Panc1 (cell line): ENCODE measurements at regions not wholly inside any gene's neighbourhood (a gene's known extent, or its start where the extent isn't known, plus 50 kb on each side); places are given as distances from the start of the nearest gene placed in this dataset.

Experiments used
- ATAC-seq: fragments of 200-7000 bp; cut with Tn5 transposase; 2 replicates; pipeline ENCODE4 v1.9.1; 2020; ENCODE audit warnings: mild to moderate bottlenecking, moderate library complexity
- BruUV-seq: library from RNA; stranded (reverse); fragments of 400-500 nt; replicated peaks from 2 replicates; lab custom pipeline; 2021; lab: Mats Ljungman, UMichigan
- CTCF ChIA-PET: fragments of 300-600 bp; sonication (Branson Sonifier 250); formaldehyde crosslinking; loops from one replicate; lab custom pipeline; 2022; ENCODE audit warnings: antibody characterized with exemption; lab: Charles Lee
- POLR2A ChIA-PET: fragments of 300-600 bp; sonication (Branson Sonifier 250); formaldehyde crosslinking; loops from one replicate; lab custom pipeline; 2022; ENCODE audit warnings: antibody characterized with exemption; lab: Charles Lee
- DNase-seq: peaks from one replicate; pipeline ENCODE4 v3.0.0-alpha.2; 2010; ENCODE audit warnings: low read depth, low spot score
- H3K27ac ChIP-seq: 2 replicates; pipeline ENCODE4 v1.5.1; 2011; ENCODE audit warnings: mild to moderate bottlenecking, low read length, inconsistent platforms
- H3K27me3 ChIP-seq: fragments of 200-500 bp; sonication (Bioruptor generic); 2 replicates; pipeline ENCODE4 v1.6.0; 2014; ENCODE audit warnings: low read length, inconsistent platforms; ENCODE audit not compliant: control insufficient read depth, insufficient read depth
- H3K36me3 ChIP-seq: fragments of 200-500 bp; sonication (Bioruptor generic); 2 replicates; pipeline ENCODE4 v1.5.1; 2014; ENCODE audit warnings: inconsistent platforms, mild to moderate bottlenecking, low read length, moderate library complexity; ENCODE audit not compliant: control insufficient read depth, insufficient read depth
- H3K4me1 ChIP-seq: 2 replicates; pipeline ENCODE4 v1.5.1; 2011; ENCODE audit warnings: inconsistent platforms, mild to moderate bottlenecking, low read length, moderate library complexity; ENCODE audit not compliant: control insufficient read depth, insufficient read depth
- H3K4me3 ChIP-seq, 2 experiments: 2 replicates each; pipeline ENCODE4 v1.5.1; 2011 to 2012; ENCODE audit warnings: low read depth in 2 of 2, low read length in 2 of 2, mild to moderate bottlenecking in 2 of 2, inconsistent platforms in 1 of 2, moderate library complexity in 1 of 2
- H3K9me3 ChIP-seq: fragments of 200-500 bp; sonication (Bioruptor generic); 2 replicates; pipeline ENCODE4 v1.5.1; 2014; ENCODE audit warnings: low read depth, mild to moderate bottlenecking, inconsistent platforms, low read length, moderate library complexity; ENCODE audit not compliant: control insufficient read depth, insufficient read depth
- POLR2AphosphoS5 ChIP-seq: IDR thresholded peaks from 2 replicates; pipeline ENCODE4 v1.6.1; 2012; ENCODE audit warnings: mild to moderate bottlenecking, low read depth, low read length, moderate library complexity
- SIN3A ChIP-seq: IDR thresholded peaks from 2 replicates; pipeline ENCODE4 v1.6.1; 2012; ENCODE audit warnings: low read depth, mild to moderate bottlenecking, low read length, moderate library complexity, borderline replicate concordance; ENCODE audit not compliant: insufficient read depth
- TCF7L2 ChIP-seq: IDR thresholded peaks from 2 replicates; pipeline ENCODE4 v1.6.1; 2011; ENCODE audit warnings: mild to moderate bottlenecking, low read depth, low read length, inconsistent platforms
- in situ Hi-C: cut with HindIII; loops from 2 replicates; pipeline ENCODE4 v1.10.0; 2016; ENCODE audit warnings: low sequenced_read_pairs, low pct_unique_long_range_greater_than_20kb
- intact Hi-C: fragments of 100-400 bp; cut with micrococcal nuclease; formaldehyde crosslinking; loops from one replicate; pipeline ENCODE4 v1.10.0; 2022; ENCODE audit not compliant: unreplicated experiment
- TF ChIP-seq, protein P1 (sequence below), 2 experiments: IDR thresholded peaks; 2 replicates each; pipeline ENCODE4 v1.6.1; 2011 to 2012; ENCODE audit warnings: low read depth in 2 of 2, control low read depth in 1 of 2, low read length in 1 of 2, mild to moderate bottlenecking in 1 of 2, moderate library complexity in 1 of 2; ENCODE audit not compliant: insufficient read depth in 1 of 2
- TF ChIP-seq, protein P2 (sequence below): fragments of 450-650 bp; IDR thresholded peaks from 2 replicates; pipeline ENCODE4 v1.5.1; 2017; ENCODE audit warnings: mild to moderate bottlenecking

DNA sequence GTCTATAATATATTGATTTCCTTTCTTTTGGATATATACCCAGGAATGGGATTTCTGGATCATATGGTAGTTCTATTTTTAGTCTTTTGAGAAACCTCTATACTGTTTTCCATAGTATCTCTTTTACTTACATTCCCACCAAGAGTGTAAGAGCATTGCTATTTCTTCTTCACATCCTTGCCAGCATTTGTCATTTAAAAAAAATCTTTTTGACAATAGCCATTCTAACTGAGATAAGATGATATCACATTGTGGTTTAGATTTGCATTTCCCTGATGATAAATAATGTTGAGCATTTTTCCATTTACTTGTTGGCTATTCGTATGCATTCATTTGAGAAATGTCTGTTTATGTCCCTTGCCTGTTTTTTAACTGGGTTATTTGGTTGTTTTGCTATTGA, 467.4 kb downstream of the COL11A1 start:
- Histone ChIP-seq H3K36me3 (no peaks in the 10 kb centered on the region), H3K4me1 (no peaks in the 10 kb centered on the region), H3K27ac (no peak overlapping the region), H3K9me3 (no peaks in the 10 kb centered on the region), H3K4me3 (no peak overlapping the region), H3K27me3 (no peaks in the 10 kb centered on the region)
- CTCF ChIA-PET = no interaction called here
- POLR2A ChIA-PET = no interaction called here
- ATAC-seq = no peak
- BruUV-seq = no TSS peak
- intact Hi-C loops = no loop called here
- no peak for DNase-seq
- in situ Hi-C loops = no loop called here
- TF ChIP-seq, protein P1, sequence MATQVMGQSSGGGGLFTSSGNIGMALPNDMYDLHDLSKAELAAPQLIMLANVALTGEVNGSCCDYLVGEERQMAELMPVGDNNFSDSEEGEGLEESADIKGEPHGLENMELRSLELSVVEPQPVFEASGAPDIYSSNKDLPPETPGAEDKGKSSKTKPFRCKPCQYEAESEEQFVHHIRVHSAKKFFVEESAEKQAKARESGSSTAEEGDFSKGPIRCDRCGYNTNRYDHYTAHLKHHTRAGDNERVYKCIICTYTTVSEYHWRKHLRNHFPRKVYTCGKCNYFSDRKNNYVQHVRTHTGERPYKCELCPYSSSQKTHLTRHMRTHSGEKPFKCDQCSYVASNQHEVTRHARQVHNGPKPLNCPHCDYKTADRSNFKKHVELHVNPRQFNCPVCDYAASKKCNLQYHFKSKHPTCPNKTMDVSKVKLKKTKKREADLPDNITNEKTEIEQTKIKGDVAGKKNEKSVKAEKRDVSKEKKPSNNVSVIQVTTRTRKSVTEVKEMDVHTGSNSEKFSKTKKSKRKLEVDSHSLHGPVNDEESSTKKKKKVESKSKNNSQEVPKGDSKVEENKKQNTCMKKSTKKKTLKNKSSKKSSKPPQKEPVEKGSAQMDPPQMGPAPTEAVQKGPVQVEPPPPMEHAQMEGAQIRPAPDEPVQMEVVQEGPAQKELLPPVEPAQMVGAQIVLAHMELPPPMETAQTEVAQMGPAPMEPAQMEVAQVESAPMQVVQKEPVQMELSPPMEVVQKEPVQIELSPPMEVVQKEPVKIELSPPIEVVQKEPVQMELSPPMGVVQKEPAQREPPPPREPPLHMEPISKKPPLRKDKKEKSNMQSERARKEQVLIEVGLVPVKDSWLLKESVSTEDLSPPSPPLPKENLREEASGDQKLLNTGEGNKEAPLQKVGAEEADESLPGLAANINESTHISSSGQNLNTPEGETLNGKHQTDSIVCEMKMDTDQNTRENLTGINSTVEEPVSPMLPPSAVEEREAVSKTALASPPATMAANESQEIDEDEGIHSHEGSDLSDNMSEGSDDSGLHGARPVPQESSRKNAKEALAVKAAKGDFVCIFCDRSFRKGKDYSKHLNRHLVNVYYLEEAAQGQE (IDR thresholded peaks at IDR 0.05; ENCODE audit: insufficient read depth in 1 of 2, low read depth in 2 of 2, low read length in 1 of 2) = no peak

DNA sequence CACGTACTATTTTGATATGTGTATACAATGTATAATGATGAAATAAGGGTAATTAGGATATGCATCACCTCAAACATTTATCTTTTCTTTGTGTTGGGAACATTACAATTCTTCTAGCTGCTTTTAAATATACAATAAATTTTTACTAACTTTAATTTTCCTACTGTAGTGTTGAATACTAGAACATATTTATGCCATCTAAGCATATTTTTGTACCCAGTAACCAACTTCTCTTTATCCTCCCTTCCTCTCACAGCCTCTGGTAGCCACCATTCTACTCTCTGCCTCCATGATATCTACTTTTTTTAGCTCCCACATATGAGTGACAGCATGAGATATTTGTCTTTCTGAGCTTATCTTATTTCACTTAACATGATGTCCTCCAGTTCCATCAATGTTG, 468.0 kb downstream of the COL11A1 start:
- CTCF ChIA-PET = no interaction called here
- Histone ChIP-seq H3K27ac (no peak overlapping the region), H3K36me3 (no peaks in the 10 kb centered on the region), H3K9me3 (no peaks in the 10 kb centered on the region), H3K4me3 (no peak overlapping the region), H3K4me1 (no peaks in the 10 kb centered on the region), H3K27me3 (no peaks in the 10 kb centered on the region)
- DNase-seq (no peak), ATAC-seq (no peak)
- TF ChIP-seq TCF7L2 (no peak), POLR2AphosphoS5 (no peak), SIN3A (no peak)
- TF ChIP-seq, protein P1 (IDR thresholded peaks at IDR 0.05; ENCODE audit: insufficient read depth in 1 of 2, low read depth in 2 of 2, low read length in 1 of 2) = no peak
- TF ChIP-seq, protein P2, sequence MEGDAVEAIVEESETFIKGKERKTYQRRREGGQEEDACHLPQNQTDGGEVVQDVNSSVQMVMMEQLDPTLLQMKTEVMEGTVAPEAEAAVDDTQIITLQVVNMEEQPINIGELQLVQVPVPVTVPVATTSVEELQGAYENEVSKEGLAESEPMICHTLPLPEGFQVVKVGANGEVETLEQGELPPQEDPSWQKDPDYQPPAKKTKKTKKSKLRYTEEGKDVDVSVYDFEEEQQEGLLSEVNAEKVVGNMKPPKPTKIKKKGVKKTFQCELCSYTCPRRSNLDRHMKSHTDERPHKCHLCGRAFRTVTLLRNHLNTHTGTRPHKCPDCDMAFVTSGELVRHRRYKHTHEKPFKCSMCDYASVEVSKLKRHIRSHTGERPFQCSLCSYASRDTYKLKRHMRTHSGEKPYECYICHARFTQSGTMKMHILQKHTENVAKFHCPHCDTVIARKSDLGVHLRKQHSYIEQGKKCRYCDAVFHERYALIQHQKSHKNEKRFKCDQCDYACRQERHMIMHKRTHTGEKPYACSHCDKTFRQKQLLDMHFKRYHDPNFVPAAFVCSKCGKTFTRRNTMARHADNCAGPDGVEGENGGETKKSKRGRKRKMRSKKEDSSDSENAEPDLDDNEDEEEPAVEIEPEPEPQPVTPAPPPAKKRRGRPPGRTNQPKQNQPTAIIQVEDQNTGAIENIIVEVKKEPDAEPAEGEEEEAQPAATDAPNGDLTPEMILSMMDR = no peak
- POLR2A ChIA-PET = no interaction called here
- intact Hi-C loops = no loop called here
- no TSS peak for BruUV-seq
- in situ Hi-C loops = no loop called here
